ENCODE measurements at regions not wholly inside any gene's neighbourhood (a gene's known extent, or its start where the extent isn't known, plus 50 kb on each side); places are given as distances from the start of the nearest gene placed in this dataset.

GRCh38 chr9:13952906-13953305 lies 361.0 kb downstream of the NFIB start:
- WGBS, 5 donors, result 81 to 87% (median 84%) methylated on average over 6 of the region's 6 CpGs
- no peak overlapping the region for H3K4me3 ChIP-seq
- no peak overlapping the region for H3K27ac ChIP-seq
- DNase-seq, result no peak
- intact Hi-C loops (cut with DNase I; ENCODE audit: low total_unique reads), result no loop called here
- TF ChIP-seq POLR2A (IDR thresholded peaks at IDR 0.05), result no peak
- TF ChIP-seq POLR2AphosphoS5 (IDR thresholded peaks at IDR 0.05), result no peak
- TF ChIP-seq CTCF (IDR thresholded peaks at IDR 0.05), result no peak
- no peak for TF ChIP-seq EP300 (IDR thresholded peaks at IDR 0.05)
- no peaks in the 10 kb centered on the region for H3K36me3 ChIP-seq
- no peaks in the 10 kb centered on the region for H3K4me1 ChIP-seq
- no peaks in the 10 kb centered on the region for H3K9me3 ChIP-seq
- H3K27me3 ChIP-seq, result no peaks in the 10 kb centered on the region

GRCh38 chr9:13948037-13948436 lies 365.9 kb downstream of the NFIB start:
- 70 to 75% (median 74%) methylated on average over 4 of the region's 4 CpGs for WGBS, 5 donors
- TF ChIP-seq EP300 (IDR thresholded peaks at IDR 0.05) (no peak), CTCF (IDR thresholded peaks at IDR 0.05) (no peak), POLR2AphosphoS5 (IDR thresholded peaks at IDR 0.05) (no peak), POLR2A (IDR thresholded peaks at IDR 0.05) (no peak)
- intact Hi-C loops (cut with DNase I; ENCODE audit: low total_unique reads), result no loop called here
- Histone ChIP-seq H3K27ac (no peak overlapping the region), H3K36me3 (no peaks in the 10 kb centered on the region), H3K27me3 (no peaks in the 10 kb centered on the region), H3K4me3 (no peak overlapping the region), H3K9me3 (no peaks in the 10 kb centered on the region), H3K4me1 (no peaks in the 10 kb centered on the region)
- no peak for DNase-seq

GRCh38 chr9:13943176-13943575 lies 370.8 kb downstream of the NFIB start:
- H3K36me3 ChIP-seq, result no peaks in the 10 kb centered on the region
- intact Hi-C loops (cut with DNase I; ENCODE audit: low total_unique reads), result no loop called here
- TF ChIP-seq EP300 (IDR thresholded peaks at IDR 0.05), result no peak
- no peak for TF ChIP-seq CTCF (IDR thresholded peaks at IDR 0.05)
- no peak for TF ChIP-seq POLR2AphosphoS5 (IDR thresholded peaks at IDR 0.05)
- no peak for TF ChIP-seq POLR2A (IDR thresholded peaks at IDR 0.05)
- no peaks in the 10 kb centered on the region for H3K27me3 ChIP-seq
- H3K4me3 ChIP-seq, result no peak overlapping the region
- peaks cover 0 to 23% (median 13%) of the 10 kb centered on the region in 4 donors for H3K4me1 ChIP-seq
- no peaks in the 10 kb centered on the region for H3K9me3 ChIP-seq
- H3K27ac ChIP-seq, result no peak overlapping the region
- DNase-seq, result no peak

- H3K4me3 ChIP-seq, result no peak overlapping the region
- peaks cover 0 to 25% (median 13%) of the 10 kb centered on the region in 4 donors for H3K4me1 ChIP-seq
- no peaks in the 10 kb centered on the region for H3K27me3 ChIP-seq
- TF ChIP-seq POLR2A (IDR thresholded peaks at IDR 0.05) (no peak), POLR2AphosphoS5 (IDR thresholded peaks at IDR 0.05) (peak in 1 of 3 donors; percentile 40), EP300 (IDR thresholded peaks at IDR 0.05) (no peak)
- intact Hi-C loops (cut with DNase I; ENCODE audit: low total_unique reads), result no loop called here
- H3K27ac ChIP-seq, result peak overlapping the region in 1 of 5 donors; percentile 29
- no peaks in the 10 kb centered on the region for H3K9me3 ChIP-seq
- H3K36me3 ChIP-seq, result no peaks in the 10 kb centered on the region
- 64 to 76% (median 70%) methylated on average over 4 of the region's 4 CpGs for whole genome bisulfite sequencing, 5 donors
- DNase-seq, result no peak
Observed at GRCh38 chr9:13942695-13943094, 371.2 kb downstream of the NFIB start.

GRCh38 chr9:13942201-13942600 lies 371.7 kb downstream of the NFIB start:
- TF ChIP-seq EP300 (IDR thresholded peaks at IDR 0.05) (no peak), CTCF (IDR thresholded peaks at IDR 0.05) (no peak), POLR2A (IDR thresholded peaks at IDR 0.05) (no peak), POLR2AphosphoS5 (IDR thresholded peaks at IDR 0.05) (no peak)
- Histone ChIP-seq H3K36me3 (no peaks in the 10 kb centered on the region), H3K27ac (peak overlapping the region in 1 of 5 donors; percentile 29), H3K4me3 (no peak overlapping the region), H3K9me3 (no peaks in the 10 kb centered on the region), H3K27me3 (no peaks in the 10 kb centered on the region), H3K4me1 (peaks cover 0 to 25% (median 13%) of the 10 kb centered on the region in 4 donors)
- 74 to 82% (median 78%) methylated on average over 6 of the region's 6 CpGs for WGBS, 5 donors
- intact Hi-C loops (cut with DNase I; ENCODE audit: low total_unique reads), result no loop called here
- DNase-seq, result no peak

All from stomach (tissue), 8 donors.